SU-DHL-6 (cell line): ENCODE measurements at regions not wholly inside any gene's neighbourhood (a gene's known extent, or its start where the extent isn't known, plus 50 kb on each side); places are given as distances from the start of the nearest gene placed in this dataset.

Source experiments
- CTCF ChIP-seq: fragments of 200-600 bp; sonication (generic); IDR thresholded peaks from one replicate; pipeline ENCODE4 v1.5.1; 2017; ENCODE audit warnings: antibody characterized with exemption, mild to moderate bottlenecking, low read length, moderate library complexity; ENCODE audit not compliant: insufficient read depth, poor library complexity, severe bottlenecking
- EZH2phosphoT487 ChIP-seq: fragments of 200-600 bp; sonication (generic), shearing (Covaris generic); conservative IDR thresholded peaks from 2 replicates; pipeline ENCODE4 v1.6.1; 2018; ENCODE audit warnings: mild to moderate bottlenecking, antibody characterized with exemption, low read length, moderate library complexity, mixed read lengths

GRCh38 chr5:38022631-38023030 is 182.8 kb upstream of the GDNF start:
- TF ChIP-seq CTCF = no peak
- TF ChIP-seq EZH2phosphoT487 = no peak
